ENCODE measurements at regions not wholly inside any gene's neighbourhood (a gene's known extent, or its start where the extent isn't known, plus 50 kb on each side); places are given as distances from the start of the nearest gene placed in this dataset.
"Not testable (repeated sequence)": the region's sequence is repeated elsewhere in the genome, so short reads cannot be mapped to it uniquely, and the experiment has no call there.

DNA sequence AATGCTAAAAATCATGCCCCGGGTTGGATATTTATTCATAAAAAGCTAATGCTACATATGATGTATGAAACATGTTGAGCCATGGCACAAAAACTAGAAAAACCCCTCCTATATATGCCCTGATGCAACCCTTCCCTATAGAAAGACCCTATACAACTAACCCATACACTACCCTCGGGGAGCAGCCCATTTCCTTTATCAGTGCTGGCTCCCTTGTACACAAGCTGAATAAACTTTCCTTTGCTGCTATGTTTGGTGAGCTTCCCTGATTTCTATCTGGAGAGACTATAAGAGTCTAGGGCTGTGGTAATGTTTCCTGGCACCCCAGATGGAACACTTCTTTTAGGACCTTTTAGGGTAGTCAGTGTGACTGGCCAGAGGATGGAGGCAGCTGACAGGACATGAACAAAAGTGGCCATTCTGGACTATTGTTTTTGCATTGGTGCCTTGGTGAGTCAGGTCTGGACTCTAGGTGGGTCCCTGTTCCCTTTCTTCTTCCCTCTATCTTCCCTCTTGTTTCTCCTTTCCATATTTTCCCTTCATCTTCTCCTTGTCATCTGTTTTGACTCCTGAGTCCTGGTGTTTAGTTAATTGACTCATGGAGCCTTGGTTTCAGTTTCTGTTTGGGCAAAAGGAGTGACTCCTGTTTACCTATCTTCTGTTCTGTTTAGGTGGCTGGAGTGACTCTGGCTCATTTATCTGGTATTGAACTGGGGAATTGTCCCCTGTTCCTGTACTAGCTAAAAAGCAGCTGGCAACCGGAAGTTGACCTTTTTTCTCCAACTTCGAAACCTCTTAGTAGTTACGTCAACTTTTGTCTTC is 1321.8 kb upstream of the PCDH9 start:
- DNase-seq (ENCODE audit: low read depth), result no peak
- TF ChIP-seq, protein P1, sequence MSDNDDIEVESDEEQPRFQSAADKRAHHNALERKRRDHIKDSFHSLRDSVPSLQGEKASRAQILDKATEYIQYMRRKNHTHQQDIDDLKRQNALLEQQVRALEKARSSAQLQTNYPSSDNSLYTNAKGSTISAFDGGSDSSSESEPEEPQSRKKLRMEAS (IDR thresholded peaks at IDR 0.05; ENCODE audit: low read depth, low read length), result no peak
- TF ChIP-seq, protein P2, sequence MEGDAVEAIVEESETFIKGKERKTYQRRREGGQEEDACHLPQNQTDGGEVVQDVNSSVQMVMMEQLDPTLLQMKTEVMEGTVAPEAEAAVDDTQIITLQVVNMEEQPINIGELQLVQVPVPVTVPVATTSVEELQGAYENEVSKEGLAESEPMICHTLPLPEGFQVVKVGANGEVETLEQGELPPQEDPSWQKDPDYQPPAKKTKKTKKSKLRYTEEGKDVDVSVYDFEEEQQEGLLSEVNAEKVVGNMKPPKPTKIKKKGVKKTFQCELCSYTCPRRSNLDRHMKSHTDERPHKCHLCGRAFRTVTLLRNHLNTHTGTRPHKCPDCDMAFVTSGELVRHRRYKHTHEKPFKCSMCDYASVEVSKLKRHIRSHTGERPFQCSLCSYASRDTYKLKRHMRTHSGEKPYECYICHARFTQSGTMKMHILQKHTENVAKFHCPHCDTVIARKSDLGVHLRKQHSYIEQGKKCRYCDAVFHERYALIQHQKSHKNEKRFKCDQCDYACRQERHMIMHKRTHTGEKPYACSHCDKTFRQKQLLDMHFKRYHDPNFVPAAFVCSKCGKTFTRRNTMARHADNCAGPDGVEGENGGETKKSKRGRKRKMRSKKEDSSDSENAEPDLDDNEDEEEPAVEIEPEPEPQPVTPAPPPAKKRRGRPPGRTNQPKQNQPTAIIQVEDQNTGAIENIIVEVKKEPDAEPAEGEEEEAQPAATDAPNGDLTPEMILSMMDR (IDR thresholded peaks at IDR 0.05; ENCODE audit: low read depth, low read length), result no peak
- TF ChIP-seq POLR2A (IDR thresholded peaks at IDR 0.05; ENCODE audit: extremely low read depth, insufficient read length) (no peak), MYC (IDR thresholded peaks at IDR 0.05; ENCODE audit: low read depth, low read length) (no peak)
- H3K4me3 ChIP-seq (ENCODE audit: low read depth, low read length), result no peak overlapping the region

DNA sequence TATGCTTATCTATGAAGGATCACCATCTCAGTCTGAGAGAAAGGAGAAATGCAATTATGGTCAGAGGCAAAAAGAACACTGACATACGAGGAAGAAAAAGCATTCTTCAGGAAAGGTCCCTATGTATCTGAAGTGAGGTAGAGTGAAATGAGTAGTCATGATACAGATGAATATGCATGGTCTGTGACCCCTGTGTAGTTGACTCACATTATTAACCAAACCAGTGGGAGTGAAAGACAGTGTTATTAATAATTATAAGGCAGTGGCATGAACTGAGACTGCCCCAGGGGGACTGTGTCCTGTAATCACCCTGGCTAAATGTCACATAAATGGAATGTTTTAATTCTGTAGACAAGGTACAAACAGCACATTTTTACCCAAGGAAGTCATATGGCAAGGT is 1320.2 kb upstream of the PCDH9 start:
- TF ChIP-seq MYC (IDR thresholded peaks at IDR 0.05; ENCODE audit: low read depth, low read length), result no peak
- no peak for DNase-seq (ENCODE audit: low read depth)
- no peak overlapping the region for H3K4me3 ChIP-seq (ENCODE audit: low read depth, low read length)

DNA sequence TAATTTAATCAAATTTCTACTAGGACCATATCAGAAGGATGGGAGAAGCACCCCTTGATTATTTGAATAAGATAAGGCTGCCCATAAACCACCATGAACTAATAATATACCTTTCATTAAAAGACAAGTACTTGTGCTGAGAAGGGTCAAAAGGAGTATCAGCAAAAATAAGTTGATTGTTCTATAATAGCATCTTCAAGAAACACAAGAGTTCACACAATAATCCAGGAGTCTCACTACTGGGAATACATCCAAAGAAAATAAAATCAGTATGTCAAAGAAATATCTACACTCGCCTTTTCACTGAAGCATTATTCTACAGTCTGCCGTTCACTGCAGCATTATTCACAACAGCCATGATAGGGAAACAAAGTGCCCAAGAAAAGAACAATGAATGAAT is 1310.1 kb upstream of the PCDH9 start:
- H3K4me3 ChIP-seq (ENCODE audit: low read depth, low read length), result no peak overlapping the region
- no peak for DNase-seq (ENCODE audit: low read depth)
- TF ChIP-seq POLR2A (IDR thresholded peaks at IDR 0.05; ENCODE audit: extremely low read depth, insufficient read length), result no peak
- no peak for TF ChIP-seq MYC (IDR thresholded peaks at IDR 0.05; ENCODE audit: low read depth, low read length)
- TF ChIP-seq, protein P2 (IDR thresholded peaks at IDR 0.05; ENCODE audit: low read depth, low read length), result no peak
- TF ChIP-seq, protein P1 (IDR thresholded peaks at IDR 0.05; ENCODE audit: low read depth, low read length), result no peak

DNA sequence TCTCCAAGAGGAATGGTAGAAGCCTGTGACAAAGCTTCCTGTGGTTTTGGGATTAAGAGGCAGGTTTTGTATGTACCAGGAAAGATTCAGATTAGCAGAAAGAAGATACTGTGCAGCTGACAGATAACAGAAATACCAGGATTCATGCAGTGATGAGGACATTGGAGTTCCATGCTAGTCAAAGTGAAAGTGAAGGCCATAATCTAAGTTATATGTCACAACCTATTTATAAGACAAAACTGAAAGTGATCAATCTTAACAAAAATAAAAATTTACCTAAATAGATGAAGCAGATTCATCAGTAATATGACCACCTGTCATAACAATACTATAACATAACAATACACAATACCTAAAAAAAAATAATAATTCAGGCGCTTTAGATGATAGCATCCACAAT is 1305.2 kb upstream of the PCDH9 start:
- DNase-seq (ENCODE audit: low read depth), result no peak
- TF ChIP-seq MYC (IDR thresholded peaks at IDR 0.05; ENCODE audit: low read depth, low read length) (no peak), POLR2A (IDR thresholded peaks at IDR 0.05; ENCODE audit: extremely low read depth, insufficient read length) (no peak)
- TF ChIP-seq, protein P1 (IDR thresholded peaks at IDR 0.05; ENCODE audit: low read depth, low read length), result no peak
- TF ChIP-seq, protein P2 (IDR thresholded peaks at IDR 0.05; ENCODE audit: low read depth, low read length), result no peak
- H3K4me3 ChIP-seq (ENCODE audit: low read depth, low read length), result no peak overlapping the region

DNA sequence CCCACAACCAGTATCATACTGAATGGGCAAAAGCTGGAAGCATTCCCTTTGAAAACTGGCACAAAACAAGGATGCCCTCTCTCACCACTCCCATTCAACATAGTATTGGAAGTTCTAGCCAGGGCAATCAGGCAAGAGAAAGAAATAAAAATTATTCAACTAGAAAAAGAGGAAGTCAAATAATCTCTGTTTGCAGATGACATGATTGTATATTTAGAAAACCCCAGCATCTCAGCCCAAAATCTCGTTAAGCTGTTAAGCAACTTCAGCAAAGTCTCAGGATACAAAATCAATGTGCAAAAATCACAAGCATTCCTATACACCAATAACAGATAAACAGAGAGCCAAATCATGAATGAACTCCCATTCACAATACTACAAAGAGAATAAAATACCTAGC is 1297.0 kb upstream of the PCDH9 start:
- DNase-seq (ENCODE audit: low read depth); H3K4me3 ChIP-seq (ENCODE audit: low read depth, low read length): not testable (repeated sequence)

DNA sequence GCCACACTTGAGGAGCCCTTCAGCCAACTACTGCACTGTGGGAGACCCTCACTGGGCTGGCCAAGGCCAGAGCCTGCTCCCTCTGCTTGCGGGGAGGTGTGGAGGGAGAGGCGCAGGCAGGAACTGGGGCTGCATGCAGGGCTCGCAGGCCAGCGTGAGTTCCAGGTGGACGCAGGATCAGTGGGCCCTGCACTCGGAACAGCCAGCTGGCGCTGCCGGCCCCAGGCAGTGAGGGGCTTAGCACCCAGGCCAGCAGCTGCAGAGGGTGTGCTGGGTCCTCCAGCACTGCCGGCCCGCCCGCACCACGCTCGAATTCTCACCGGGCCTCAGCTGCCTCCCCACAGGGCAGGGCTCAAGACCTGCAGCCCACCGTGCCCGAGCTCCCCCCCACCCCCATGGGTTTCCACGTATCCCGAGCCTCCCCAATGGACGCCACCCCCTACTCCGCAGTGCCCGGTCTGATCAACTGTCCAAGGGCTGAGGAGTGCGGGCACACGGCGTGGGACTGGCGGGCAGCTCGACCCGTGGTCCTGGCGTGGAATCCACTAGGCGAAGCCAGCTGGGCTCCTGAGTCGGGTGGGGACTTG is 1293.8 kb upstream of the PCDH9 start:
- H3K4me3 ChIP-seq (ENCODE audit: low read depth, low read length), result no peak overlapping the region
- DNase-seq (ENCODE audit: low read depth), result no peak
- TF ChIP-seq, protein P2 (IDR thresholded peaks at IDR 0.05; ENCODE audit: low read depth, low read length), result no peak
- TF ChIP-seq MYC (IDR thresholded peaks at IDR 0.05; ENCODE audit: low read depth, low read length) (no peak), POLR2A (IDR thresholded peaks at IDR 0.05; ENCODE audit: extremely low read depth, insufficient read length) (no peak)
- TF ChIP-seq, protein P1 (IDR thresholded peaks at IDR 0.05; ENCODE audit: low read depth, low read length), result no peak
